ENCODE measurements at regions not wholly inside any gene's neighbourhood (a gene's known extent, or its start where the extent isn't known, plus 50 kb on each side); places are given as distances from the start of the nearest gene placed in this dataset.

DNA sequence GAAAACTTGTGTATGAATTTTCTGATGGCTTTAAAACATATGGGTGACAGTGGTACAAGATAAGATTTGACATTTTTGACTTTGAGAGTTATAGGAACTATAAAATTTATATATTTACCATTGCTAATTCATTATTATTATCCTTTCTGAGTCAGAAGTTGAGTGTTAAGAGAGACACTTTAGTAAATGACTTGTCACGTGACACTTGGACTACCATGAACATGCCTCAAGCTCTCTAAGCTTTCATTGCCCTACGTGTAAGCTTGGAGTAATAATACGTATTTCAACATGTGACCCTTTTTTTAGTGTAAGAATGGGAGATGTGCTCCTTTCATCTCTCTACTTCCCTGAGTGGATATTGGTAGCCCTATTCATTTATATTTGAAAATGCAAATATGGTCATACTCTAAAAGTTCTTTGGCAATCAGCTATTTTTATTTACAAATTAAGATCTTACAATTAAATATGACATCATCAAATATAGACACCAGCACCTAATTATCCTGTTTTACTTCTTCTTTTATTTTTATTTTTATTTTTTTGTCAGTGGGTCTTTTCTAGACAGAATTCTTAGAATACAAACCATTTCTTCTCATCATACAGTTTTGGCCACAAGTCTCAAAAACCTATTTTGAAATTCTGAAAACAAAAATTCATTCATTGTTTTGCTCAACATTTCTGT, 837.0 kb downstream of the PDHA2 start:
- no peaks in the 10 kb centered on the region for H3K9me3 ChIP-seq (ENCODE audit: insufficient read depth, low read depth, low read length)
- H3K4me3 ChIP-seq (ENCODE audit: low read length, poor library complexity, severe bottlenecking), result no peak overlapping the region
- no peak overlapping the region for H3K4me2 ChIP-seq (ENCODE audit: low read depth, low read length, poor library complexity, severe bottlenecking)
- no peaks in the 10 kb centered on the region for H3K27me3 ChIP-seq (ENCODE audit: insufficient read depth, low read length, poor library complexity, severe bottlenecking)
- H3K4me1 ChIP-seq (ENCODE audit: insufficient read depth, low read length, poor library complexity, severe bottlenecking), result no peaks in the 10 kb centered on the region
- no peak overlapping the region for H3K9ac ChIP-seq (ENCODE audit: low read depth, low read length, poor library complexity, severe bottlenecking)
- no peaks in the 10 kb centered on the region for H4K20me1 ChIP-seq (ENCODE audit: insufficient read depth, low read length, poor library complexity, severe bottlenecking)
- no peak for TF ChIP-seq EZH2phosphoT487 (IDR thresholded peaks at IDR 0.05; ENCODE audit: borderline replicate concordance)
- TF ChIP-seq, protein P1, sequence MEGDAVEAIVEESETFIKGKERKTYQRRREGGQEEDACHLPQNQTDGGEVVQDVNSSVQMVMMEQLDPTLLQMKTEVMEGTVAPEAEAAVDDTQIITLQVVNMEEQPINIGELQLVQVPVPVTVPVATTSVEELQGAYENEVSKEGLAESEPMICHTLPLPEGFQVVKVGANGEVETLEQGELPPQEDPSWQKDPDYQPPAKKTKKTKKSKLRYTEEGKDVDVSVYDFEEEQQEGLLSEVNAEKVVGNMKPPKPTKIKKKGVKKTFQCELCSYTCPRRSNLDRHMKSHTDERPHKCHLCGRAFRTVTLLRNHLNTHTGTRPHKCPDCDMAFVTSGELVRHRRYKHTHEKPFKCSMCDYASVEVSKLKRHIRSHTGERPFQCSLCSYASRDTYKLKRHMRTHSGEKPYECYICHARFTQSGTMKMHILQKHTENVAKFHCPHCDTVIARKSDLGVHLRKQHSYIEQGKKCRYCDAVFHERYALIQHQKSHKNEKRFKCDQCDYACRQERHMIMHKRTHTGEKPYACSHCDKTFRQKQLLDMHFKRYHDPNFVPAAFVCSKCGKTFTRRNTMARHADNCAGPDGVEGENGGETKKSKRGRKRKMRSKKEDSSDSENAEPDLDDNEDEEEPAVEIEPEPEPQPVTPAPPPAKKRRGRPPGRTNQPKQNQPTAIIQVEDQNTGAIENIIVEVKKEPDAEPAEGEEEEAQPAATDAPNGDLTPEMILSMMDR (conservative IDR thresholded peaks at IDR 0.05; ENCODE audit: low read length), result no peak
- no peak overlapping the region for H2AFZ ChIP-seq (ENCODE audit: low read length)
- no peaks in the 10 kb centered on the region for H3K79me2 ChIP-seq (ENCODE audit: insufficient read depth, low read length)
- H3F3A ChIP-seq (ENCODE audit: low read depth), result no peaks in the 10 kb centered on the region
- H3K36me3 ChIP-seq (ENCODE audit: insufficient read depth, low read length), result no peaks in the 10 kb centered on the region
- H3K9me2 ChIP-seq (replicated peaks; ENCODE audit: low read depth, low read length), result no peaks in the 10 kb centered on the region

DNA sequence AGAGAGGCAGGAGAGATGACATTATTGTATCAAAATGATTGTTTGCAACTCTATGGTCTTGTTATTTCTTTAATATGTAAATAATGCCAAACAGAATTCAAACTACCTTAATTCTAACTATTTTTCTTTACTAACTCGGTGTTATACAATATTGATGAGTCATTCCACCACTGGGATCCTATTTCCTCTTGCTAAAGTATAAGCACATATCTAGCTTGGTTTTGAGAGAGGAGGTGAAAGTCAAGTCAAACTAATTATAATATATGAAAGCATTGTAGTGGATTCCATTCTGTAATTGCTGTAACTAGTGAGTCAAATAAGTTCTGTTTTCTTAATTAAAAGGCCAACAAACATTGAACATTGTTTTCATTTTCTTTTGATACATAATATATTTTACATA, 837.6 kb downstream of the PDHA2 start:
- Histone ChIP-seq H2AFZ (ENCODE audit: low read length) (no peak overlapping the region), H3K27me3 (ENCODE audit: insufficient read depth, low read length, poor library complexity, severe bottlenecking) (no peaks in the 10 kb centered on the region), H4K20me1 (ENCODE audit: insufficient read depth, low read length, poor library complexity, severe bottlenecking) (no peaks in the 10 kb centered on the region), H3K9me2 (replicated peaks; ENCODE audit: low read depth, low read length) (no peaks in the 10 kb centered on the region), H3K36me3 (ENCODE audit: insufficient read depth, low read length) (no peaks in the 10 kb centered on the region), H3K4me3 (ENCODE audit: low read length, poor library complexity, severe bottlenecking) (no peak overlapping the region), H3K4me2 (ENCODE audit: low read depth, low read length, poor library complexity, severe bottlenecking) (no peak overlapping the region), H3K4me1 (ENCODE audit: insufficient read depth, low read length, poor library complexity, severe bottlenecking) (no peaks in the 10 kb centered on the region), H3K9me3 (ENCODE audit: insufficient read depth, low read depth, low read length) (no peaks in the 10 kb centered on the region), H3K9ac (ENCODE audit: low read depth, low read length, poor library complexity, severe bottlenecking) (no peak overlapping the region), H3K79me2 (ENCODE audit: insufficient read depth, low read length) (no peaks in the 10 kb centered on the region), H3F3A (ENCODE audit: low read depth) (no peaks in the 10 kb centered on the region)
- TF ChIP-seq, protein P1 (conservative IDR thresholded peaks at IDR 0.05; ENCODE audit: low read length), result no peak
- no peak for TF ChIP-seq EZH2phosphoT487 (IDR thresholded peaks at IDR 0.05; ENCODE audit: borderline replicate concordance)

DNA sequence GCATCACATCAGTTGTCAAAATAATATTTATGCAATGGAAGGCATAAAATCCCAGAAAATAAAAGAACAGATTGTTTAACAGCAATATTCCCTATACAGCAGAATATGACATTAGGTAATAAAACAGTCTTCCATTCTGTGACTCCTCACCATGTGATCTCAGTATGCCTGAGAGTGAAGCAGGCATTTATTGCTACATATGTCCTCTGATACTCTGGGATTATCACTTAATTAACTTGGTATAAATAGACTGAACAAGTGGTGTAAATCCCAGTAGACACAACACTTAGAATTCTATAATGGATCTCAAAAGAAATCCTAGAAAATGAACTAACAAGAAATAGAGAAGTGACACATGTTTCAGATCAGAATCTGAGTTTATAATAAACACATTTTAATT, 841.3 kb downstream of the PDHA2 start:
- Histone ChIP-seq H3K4me2 (ENCODE audit: low read depth, low read length, poor library complexity, severe bottlenecking) (no peak overlapping the region), H3K79me2 (ENCODE audit: insufficient read depth, low read length) (no peaks in the 10 kb centered on the region), H3K9ac (ENCODE audit: low read depth, low read length, poor library complexity, severe bottlenecking) (no peak overlapping the region), H3K9me2 (replicated peaks; ENCODE audit: low read depth, low read length) (no peaks in the 10 kb centered on the region), H3K36me3 (ENCODE audit: insufficient read depth, low read length) (no peaks in the 10 kb centered on the region), H3K9me3 (ENCODE audit: insufficient read depth, low read depth, low read length) (no peaks in the 10 kb centered on the region), H3F3A (ENCODE audit: low read depth) (no peaks in the 10 kb centered on the region), H3K4me1 (ENCODE audit: insufficient read depth, low read length, poor library complexity, severe bottlenecking) (no peaks in the 10 kb centered on the region), H3K27me3 (ENCODE audit: insufficient read depth, low read length, poor library complexity, severe bottlenecking) (no peaks in the 10 kb centered on the region), H2AFZ (ENCODE audit: low read length) (no peak overlapping the region), H3K4me3 (ENCODE audit: low read length, poor library complexity, severe bottlenecking) (no peak overlapping the region), H4K20me1 (ENCODE audit: insufficient read depth, low read length, poor library complexity, severe bottlenecking) (no peaks in the 10 kb centered on the region)
- TF ChIP-seq, protein P1 (conservative IDR thresholded peaks at IDR 0.05; ENCODE audit: low read length), result no peak
- no peak for TF ChIP-seq EZH2phosphoT487 (IDR thresholded peaks at IDR 0.05; ENCODE audit: borderline replicate concordance)
